H4 (cell line): ENCODE measurements at regions not wholly inside any gene's neighbourhood (a gene's known extent, or its start where the extent isn't known, plus 50 kb on each side); places are given as distances from the start of the nearest gene placed in this dataset.

Experiments used
- DNase-seq: peaks from one replicate; pipeline ENCODE4 v3.0.0-alpha.2; 2015; ENCODE audit warnings: low spot score

DNA sequence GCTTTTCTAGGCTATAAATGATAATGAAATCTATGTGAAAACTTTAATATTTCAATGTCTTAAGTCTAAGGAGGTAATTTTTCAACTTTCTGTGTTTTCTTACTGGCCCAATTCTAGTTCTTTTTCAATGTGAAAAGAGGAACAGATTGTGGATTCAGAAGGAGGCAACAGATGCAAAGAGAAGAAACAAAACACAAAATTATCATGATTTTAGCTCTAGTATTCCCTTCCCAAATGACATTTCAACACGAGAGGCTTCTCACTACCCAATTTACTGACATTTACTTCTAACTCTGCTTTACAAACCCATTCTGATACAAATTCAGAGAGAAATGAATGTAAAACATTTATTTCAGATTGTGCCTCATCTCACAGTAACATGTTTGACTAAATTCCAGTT is 169.4 kb downstream of the WT1 start:
- no peak for DNase-seq

DNA sequence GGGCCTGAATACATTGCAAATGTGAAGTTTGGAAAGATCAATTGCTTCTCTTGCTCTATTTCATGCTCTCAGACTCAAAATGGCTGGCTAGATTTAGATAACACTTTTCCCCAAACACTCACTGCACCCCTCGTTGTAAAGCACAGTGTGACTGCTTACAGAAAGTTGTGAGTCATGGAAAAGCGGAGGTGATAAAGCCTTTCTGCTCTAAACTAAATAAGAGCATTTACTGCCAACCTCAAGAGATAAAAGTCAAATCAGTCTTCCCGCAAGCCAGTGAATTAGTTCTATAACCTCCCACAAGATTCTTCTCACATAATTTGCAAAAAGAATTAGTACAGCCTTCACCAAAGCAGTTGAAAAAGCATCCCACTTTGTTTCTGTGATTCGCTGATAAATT is 168.7 kb downstream of the WT1 start:
- DNase-seq = peak; percentile 67

DNA sequence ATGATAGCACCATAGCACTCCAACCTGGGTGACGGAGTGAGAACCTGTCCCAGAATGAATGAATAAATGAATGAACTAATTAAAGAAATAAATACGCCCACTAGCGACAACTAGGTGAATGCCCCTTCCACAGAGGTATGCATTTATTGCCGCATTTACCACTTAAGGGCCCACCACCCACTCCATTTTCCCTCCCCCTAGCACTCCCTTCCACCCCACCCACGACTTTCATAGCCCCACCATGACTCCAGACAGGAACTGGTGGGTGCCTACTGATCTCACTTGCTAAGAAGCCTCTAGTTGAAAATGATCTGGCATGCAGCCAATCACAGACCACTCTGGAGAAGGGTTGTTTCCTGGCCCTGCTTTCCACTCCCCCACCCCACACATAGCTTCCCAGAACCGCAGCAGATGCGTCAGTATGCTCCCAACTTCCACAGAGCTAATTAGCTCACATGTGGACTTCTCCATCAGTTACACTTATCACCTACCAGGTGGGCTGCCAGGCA is 167.6 kb downstream of the WT1 start:
- no peak for DNase-seq

DNA sequence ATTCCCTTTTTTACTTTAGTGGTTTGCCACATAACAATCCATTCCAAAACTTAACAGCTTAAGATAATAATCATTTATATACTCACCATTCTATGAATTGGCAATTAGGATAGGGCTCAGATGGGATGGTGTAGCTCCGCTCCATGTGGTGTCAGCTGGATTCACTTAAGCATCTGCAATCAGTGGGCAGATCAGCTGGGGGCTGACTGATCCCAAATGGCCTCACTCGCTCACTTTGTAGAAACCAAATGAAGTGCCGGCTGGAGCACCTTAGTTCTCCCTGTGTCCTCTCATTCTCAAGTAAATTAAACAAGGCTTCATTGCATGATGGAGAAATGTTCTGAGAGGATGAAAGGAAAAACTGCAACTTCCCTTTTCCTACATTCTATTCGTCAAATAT is 161.4 kb downstream of the WT1 start:
- no peak for DNase-seq

DNA sequence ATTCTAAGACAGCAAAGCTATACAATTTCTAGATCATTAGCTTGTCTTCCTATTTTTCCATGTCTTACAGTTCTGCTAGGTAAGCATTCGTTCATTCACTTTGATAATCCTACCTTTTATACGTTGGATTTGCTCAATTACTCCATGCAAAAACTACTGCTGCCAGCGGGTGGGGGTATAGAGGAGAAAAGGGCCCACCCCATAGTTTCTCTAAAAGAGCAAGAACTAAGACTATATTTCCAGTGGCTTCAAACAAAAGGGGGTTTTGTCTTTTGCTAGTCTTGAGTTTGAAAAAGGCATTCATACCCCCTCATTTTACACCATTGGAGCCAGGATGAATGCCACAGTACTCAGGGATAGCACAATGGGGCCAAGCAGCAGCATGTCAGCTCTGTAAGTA is 155.7 kb downstream of the WT1 start:
- DNase-seq = no peak

DNA sequence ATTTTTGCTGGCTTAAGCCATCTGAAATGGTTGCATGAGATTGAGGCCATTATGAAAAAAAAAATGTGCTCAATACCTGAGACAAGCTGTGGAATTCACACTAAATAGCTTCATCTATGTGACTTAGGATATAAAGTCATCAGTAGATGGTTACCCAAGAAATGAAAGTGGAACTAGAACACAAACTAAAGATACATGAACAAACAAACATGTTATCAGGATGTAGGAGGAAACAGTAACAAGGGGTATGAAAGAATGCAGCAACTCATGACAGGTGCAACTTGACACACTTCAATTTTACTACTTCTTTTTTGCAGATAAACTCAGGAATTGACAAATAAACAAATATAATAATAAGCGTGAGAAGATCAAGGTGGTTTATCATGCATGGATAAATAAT is 155.0 kb downstream of the WT1 start:
- no peak for DNase-seq

DNA sequence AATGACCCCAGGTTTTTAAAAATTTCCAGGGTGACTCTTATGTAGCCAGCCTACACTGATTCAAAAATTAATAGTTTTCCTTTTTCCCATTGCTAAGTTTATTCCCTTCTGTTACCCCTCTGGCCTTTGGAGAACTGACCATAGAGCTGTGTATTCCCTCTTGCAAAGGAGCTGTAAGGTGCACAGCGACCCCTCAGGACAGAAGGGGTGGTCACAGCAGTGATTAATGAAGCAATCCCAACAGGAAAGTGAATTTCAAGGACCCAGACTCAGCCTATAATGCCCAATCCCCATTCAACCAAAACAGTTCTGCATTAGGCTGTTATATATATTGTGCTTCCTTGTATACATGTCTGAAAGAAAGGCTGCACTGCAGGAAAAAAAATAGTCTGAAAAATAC is 147.1 kb downstream of the WT1 start:
- DNase-seq = no peak

DNA sequence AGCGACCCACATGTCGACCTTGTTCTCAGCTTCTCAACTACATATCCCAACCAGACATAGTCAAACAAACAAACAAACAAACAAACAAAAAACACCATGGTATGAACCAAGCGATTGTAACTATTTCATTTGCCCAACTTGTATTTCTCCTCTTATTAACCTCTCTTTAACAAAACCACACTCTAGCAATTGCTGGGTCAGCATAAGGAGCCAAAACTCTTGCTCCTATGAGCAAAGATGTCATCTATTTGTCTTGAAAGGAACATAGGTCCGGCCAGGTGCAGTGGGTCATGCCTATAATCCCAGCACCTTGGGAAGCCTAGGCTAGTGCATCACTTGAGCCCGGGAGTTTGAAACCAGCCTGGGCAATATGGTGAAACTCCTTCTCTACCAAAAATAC is 145.6 kb downstream of the WT1 start:
- DNase-seq = no peak

DNA sequence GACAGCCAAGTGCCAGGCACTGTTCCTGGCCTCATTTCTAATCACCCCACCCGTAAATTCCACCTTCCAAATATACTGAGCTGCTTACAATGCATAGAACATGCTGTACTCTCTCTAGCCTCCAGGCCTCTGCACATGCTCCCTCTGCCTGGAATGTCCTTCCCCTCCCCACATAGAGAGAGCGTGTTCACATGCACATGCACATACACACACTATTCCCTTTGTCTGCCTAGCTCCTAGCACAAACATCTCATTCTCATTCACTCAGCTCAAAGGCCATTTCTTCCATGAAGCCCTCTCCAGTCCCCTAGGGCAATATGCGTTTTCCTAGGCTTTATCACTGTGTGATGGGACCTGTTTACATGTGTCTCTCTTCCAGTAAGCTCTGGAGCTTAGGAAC is 144.6 kb downstream of the WT1 start:
- DNase-seq = no peak

DNA sequence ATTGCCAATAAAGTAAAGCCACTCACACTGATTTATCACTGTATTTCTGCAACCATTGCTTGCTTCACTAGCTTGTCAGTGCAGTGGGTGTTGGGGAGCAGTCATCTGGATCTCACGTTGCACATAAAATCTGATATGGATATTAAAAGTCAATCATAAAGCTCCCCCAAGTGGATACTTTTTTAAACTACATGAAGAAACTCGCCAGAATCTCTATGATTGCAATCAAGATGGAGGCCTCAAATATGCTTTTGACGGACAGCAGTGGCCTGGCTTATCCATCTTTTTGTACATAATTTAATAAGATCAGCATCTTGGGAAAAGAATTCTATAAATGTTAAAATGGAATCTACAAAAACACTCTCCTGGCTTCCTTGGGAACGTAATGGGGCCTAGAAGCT is 137.7 kb downstream of the WT1 start:
- peak; percentile 59 for DNase-seq

DNA sequence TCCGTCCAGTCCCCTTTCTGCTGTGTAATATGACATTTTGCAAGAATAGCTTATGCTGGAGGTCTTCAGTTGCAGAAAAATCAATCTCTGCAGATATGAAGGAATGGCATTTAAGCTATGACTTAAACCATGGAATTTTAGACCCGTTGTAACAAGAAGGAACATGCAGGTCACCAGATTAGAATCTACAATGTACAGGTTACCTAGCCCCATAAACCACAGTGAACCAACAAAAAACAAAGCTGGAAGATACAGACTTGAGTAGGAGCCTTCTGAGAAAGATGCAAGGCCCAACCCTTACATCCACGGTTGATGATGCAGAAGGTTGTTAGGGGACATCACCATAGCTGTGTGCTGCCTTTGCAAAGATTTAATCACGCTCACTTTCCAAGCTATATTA is 132.5 kb downstream of the WT1 start:
- no peak for DNase-seq

DNA sequence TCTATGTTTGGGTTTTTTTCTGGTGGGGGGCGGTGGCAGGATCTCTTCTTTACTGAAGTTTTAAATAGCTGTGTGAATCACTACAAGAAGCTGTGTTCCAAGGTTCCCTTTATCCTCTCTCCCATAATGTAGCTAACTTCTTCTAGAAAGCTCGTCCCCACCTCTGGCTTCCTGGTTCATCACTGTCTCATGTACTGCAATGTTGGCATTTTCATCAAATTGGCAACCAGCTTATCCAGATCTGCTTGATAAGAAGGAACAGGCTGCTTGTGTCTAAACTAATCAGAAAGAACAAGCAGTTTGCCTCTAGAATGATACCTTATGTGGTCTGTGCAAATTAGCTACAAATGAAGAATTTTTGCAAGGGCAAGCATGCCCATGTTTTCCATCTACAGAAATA is 130.8 kb downstream of the WT1 start:
- no peak for DNase-seq

DNA sequence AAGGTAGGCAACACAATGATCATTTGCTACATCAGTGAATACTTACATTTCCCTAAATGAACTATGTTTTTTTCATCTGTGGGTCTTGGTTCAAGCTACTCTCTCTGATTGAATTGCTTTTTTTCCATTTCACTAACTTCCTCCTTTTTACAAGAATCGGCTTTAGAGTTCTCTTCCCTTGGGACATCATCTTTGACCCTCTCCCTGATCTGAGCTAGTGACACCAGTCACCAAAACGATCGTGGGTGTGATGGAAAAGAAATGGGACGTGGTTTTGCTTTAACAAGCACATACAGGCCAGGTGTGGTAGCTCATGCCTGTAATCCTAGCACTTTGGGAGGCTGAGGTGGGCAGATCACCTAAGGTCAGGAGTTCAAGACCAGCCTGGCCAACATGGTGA is 129.9 kb downstream of the WT1 start:
- DNase-seq = no peak

DNA sequence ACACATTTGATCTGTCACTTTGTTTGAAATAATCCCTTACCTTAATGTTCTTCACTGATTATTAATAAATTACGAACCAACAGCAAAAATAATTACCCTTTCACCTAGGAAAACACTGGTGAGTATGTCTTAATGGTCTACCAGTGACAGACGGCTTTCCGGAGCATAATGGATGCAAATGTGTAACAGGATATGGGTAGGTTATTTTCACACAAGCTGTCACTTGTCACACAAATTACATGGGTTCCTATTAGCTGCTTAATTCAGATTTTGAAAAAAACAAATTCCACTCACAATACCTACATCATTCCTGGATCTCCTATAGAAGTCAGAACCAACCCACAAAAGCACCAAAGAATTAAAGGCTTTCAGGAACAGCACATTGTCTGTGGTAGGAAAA is 127.9 kb downstream of the WT1 start:
- DNase-seq = no peak

DNA sequence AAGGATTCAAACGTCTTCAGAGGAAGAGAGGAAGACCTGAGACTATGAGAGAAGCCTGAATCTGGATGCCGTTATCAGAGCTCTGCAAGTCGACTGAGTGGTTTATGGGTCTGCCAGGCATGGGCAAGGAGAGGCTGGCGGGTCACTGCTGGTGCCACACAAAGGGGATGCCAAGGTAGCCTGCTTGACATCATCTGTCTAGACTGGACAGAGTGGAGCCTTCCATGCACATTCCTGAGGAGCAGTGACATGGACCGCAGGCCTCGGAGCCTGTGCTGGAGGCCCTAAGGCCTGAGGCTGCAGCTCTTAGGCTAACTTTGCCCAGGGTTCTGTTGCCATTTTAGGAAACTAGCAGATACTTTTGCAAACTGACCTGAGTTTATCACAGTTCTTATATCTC is 127.4 kb downstream of the WT1 start:
- DNase-seq = no peak

DNA sequence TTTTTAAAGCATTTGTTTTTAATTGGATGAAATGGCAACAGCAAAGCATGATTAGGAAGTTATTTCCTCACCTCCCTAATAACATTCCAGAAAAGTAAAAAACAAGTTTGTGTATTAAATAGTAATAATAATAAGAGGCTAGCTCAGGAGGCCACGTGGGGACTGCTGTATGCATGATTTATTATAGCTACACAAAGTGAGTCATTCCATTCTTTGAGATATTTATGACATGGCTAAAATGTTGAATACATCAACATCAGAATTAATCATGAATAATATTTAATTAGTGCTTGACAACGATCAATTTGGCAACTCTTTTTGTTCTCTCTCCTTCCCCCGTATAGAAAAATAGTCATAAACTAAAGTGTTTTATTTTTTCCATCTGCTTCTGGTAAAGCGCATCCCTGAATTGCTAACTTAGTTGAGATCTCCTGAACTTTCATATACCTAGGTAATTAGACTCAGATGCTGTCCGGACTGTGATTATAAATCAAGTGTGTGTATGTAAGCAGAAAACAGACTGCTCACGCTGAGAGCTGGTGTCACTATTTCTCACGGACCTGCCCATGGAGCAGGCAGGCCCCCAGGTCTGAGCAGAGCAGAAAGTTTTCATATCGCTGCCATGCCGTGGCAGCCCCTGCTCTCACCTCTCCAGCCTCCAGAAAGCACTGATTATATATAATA is 125.7 kb downstream of the WT1 start:
- DNase-seq = no peak

DNA sequence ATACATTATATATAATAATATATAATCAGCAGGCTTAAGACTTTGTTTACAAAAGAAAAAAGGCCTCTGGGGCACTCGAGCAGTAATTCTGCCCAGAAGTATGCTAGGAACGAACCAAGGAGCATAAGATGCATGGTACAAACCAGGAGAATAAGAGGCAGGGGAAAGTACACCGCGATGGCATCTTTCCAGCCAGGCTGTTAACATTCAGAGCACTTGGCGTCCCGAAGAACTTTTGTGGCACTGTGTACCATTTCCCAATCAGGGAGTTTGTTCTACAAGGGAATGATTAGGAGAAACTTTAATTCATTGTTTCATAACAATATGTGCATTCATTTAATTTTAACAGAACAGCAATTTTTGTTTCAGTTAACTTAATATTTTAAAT is 125.1 kb downstream of the WT1 start:
- DNase-seq = peak; percentile 36

DNA sequence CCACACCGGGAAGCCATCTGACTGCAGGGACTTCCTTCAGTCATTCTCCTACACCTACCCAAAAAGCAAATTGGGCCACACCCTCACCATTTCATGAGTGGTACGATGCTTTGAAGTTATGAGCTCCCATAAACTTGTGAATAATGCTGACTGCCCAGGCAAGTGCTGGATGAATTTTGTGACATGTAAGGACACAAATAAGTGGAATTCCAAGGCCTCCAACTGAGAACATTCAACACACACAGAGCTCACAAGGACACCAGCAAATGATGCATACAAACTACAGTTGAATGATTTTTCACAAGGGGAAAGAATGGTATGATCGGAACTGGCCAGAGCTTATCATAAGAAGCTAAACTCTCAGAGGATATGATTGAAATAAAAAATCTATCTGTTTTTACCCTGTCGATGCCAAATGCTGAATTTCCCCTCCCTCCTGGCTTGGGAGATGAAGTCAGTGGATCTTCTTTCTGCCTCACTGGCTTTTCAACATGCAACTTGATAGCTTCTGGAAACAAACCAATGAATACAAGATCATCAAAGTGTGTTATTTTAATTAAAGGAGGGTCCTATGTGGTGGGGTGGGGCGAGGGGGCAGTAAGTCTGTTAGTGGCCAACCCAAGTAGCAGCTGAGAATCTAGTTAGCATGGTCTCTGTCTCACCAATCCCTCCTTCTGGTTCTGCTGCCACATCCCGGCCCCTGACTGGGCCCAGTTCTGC is 123.8 kb downstream of the WT1 start:
- no peak for DNase-seq

DNA sequence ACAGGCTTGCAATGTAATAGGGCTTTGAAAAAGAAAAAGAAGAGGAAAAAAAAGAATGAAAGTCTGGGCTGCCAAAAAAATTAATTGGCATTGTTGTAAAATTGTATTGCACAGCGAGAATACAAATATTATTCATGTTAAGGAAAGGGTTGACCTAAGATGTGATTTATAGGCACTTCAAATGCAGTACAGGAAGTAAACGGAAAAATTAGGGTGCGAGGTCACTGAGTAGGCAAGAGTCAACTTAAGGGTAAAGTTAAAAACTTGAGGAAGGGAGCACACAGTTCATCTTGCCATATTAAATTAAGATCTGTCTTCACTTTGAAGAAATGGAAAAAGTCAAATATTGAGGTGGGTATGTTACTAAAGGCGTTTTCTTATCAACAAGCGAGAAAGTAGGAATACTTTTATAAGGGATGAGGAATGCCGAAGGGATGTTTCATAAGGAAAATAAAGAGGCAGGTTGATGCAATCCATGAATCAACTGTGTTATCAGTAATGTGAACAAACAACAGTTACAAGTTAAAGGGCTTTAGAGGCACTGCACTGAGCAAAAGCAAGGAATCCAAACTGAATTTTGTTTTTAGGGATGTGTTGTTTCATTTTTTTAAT is 123.0 kb downstream of the WT1 start:
- DNase-seq = no peak

DNA sequence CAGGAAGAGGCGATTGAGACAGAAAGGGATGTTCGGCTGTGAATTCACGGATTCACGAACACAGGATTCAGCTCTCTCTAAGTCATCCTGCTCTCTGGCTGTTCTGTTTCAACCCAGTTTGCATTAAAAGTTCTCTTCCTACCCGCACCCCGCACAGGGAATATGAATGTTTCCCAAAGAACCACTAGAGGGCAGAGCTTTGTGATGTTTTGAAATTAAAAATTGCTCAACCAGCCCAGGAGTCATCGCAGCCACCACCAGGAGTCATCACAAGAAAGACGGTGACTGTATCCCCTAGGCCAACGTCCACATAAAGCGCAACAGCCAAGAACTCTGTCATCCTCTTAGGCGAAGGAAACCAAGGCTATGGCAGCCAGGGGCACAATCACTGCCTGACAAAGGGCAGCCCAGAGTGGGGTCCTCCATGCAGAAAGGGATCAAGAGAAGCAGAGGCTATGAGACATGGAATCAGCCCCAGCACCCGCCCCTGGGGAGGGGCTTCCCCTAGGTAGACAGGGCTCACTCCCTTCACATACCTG is 122.4 kb downstream of the WT1 start:
- DNase-seq = peak; percentile 86

DNA sequence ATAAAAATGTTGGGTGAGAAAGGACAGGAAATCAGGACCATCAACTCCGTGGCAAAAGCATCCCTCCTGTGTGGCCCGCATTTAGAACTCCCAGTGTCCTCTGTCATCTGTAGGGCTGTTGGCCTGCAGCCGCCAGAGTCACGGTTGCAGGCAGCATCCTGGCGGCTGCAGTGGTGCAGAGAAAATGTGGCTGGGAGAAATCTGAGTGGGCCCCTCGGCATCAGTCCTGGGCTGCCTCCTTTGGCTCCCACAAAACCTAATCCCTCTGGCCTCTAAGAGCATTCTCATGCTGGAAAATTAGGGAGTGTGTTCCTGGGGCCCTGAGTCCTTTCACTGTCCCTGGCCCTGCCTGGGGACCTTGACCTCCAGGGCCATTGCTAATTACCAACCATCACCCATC is 121.9 kb downstream of the WT1 start:
- DNase-seq = no peak

DNA sequence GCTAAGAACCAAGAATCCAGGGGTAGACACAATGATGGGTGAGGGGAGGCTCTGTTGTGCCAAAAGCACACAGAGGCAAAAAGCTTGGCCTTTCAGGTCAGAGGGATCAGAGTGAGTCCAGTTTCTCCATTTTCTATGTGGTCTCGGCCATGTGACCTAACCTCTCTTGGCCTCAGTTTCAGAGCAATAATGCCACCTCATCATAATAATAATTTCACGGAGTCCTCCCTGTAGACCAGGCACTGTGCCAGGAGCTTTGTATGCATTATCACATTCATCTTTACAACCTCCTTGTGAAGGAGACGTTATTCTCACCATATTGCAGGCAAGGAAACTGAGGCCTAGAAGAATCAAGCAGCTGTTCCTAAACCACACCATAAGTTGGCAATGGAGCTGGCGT is 120.2 kb downstream of the WT1 start:
- DNase-seq = no peak

DNA sequence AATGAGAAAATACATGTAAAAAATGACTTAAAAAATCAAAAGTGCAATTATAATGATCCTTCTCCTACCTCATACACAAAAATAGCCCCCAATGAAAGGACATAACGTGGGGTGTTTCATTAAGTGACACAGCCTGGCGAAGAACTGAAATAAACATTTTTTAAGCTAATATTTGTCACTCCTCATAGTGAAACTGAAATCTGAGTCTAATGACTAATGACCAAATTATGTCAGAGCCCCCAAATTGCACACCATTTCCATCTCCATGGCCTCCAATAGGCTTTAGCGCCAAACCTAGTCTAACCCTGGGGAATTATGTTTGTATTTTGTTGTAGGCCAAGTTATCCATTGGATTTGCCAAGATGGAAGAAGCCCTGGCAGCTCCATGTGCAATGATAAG is 119.1 kb downstream of the WT1 start:
- no peak for DNase-seq
